GM21390 (cell line): ENCODE measurements at regions not wholly inside any gene's neighbourhood (a gene's known extent, or its start where the extent isn't known, plus 50 kb on each side); places are given as distances from the start of the nearest gene placed in this dataset.

Experiments
- ATAC-seq: cut with Tn5 transposase; IDR thresholded peaks from one replicate; pipeline ENCODE4 v1.9.1; 2021; ENCODE audit not compliant: unreplicated experiment

- no peak for ATAC-seq
Observed at GRCh38 chr1:87673748-87674147, 345.1 kb downstream of the LMO4 start.

GRCh38 chr1:87674791-87675190, 346.1 kb downstream of the LMO4 start:
- ATAC-seq, result no peak

- no peak for ATAC-seq
Observed at GRCh38 chr1:87678266-87678665, 349.6 kb downstream of the LMO4 start.

- ATAC-seq, result no peak
Observed at GRCh38 chr1:87682565-87682964, 353.9 kb downstream of the LMO4 start.

- ATAC-seq, result no peak
Observed at GRCh38 chr1:87683196-87683956, 354.7 kb downstream of the LMO4 start.

GRCh38 chr1:87684194-87684593, 355.5 kb downstream of the LMO4 start:
- ATAC-seq, result no peak

GRCh38 chr1:87684713-87685205, 356.1 kb downstream of the LMO4 start:
- ATAC-seq, result no peak

GRCh38 chr1:87685311-87686135, 356.8 kb downstream of the LMO4 start:
- no peak for ATAC-seq

- ATAC-seq, result no peak
Observed at GRCh38 chr1:87686136-87686495, 357.4 kb downstream of the LMO4 start.

GRCh38 chr1:87686671-87687070, 358.0 kb downstream of the LMO4 start:
- no peak for ATAC-seq

- ATAC-seq, result no peak
Observed at GRCh38 chr1:87688136-87688535, 359.5 kb downstream of the LMO4 start.

GRCh38 chr1:87689487-87689886, 360.8 kb downstream of the LMO4 start:
- ATAC-seq, result no peak

- no peak for ATAC-seq
Observed at GRCh38 chr1:87696483-87696882, 367.8 kb downstream of the LMO4 start.

- no peak for ATAC-seq
Observed at GRCh38 chr1:87702455-87702854, 373.8 kb downstream of the LMO4 start.

GRCh38 chr1:87705233-87705632, 376.6 kb downstream of the LMO4 start:
- ATAC-seq, result no peak

- ATAC-seq, result no peak
Observed at GRCh38 chr1:87706203-87706602, 377.5 kb downstream of the LMO4 start.

- no peak for ATAC-seq
Observed at GRCh38 chr1:87706779-87707228, 378.1 kb downstream of the LMO4 start.

GRCh38 chr1:87707411-87707810, 378.7 kb downstream of the LMO4 start:
- ATAC-seq, result no peak

- no peak for ATAC-seq
Observed at GRCh38 chr1:87712261-87713010, 383.8 kb downstream of the LMO4 start.

- ATAC-seq, result no peak
Observed at GRCh38 chr1:87714278-87714677, 385.6 kb downstream of the LMO4 start.

GRCh38 chr1:87715052-87715451, 386.4 kb downstream of the LMO4 start:
- no peak for ATAC-seq
